ENCODE measurements at regions not wholly inside any gene's neighbourhood (a gene's known extent, or its start where the extent isn't known, plus 50 kb on each side); places are given as distances from the start of the nearest gene placed in this dataset.

DNA sequence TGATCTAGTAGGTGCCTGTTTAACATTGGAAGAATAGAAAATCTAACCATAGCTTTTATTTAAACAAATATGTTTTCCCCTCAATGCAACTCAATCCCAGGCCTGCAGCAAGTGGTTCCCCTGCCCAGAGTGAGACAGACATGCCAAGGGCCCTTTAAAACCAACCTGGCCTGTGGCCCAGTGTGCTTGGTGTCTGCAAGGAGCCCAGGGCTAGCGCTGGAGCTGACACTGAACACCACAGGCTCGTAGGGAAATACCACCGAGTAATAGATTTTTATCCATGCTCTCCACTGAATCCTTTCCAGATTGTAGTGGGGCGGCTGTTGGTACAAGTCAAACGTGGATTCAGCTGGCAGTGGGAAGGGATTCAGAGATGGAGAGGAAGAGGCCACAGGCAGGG, 95.6 kb upstream of the NRXN3 start:
- DNase-seq: peak; percentile 86

DNA sequence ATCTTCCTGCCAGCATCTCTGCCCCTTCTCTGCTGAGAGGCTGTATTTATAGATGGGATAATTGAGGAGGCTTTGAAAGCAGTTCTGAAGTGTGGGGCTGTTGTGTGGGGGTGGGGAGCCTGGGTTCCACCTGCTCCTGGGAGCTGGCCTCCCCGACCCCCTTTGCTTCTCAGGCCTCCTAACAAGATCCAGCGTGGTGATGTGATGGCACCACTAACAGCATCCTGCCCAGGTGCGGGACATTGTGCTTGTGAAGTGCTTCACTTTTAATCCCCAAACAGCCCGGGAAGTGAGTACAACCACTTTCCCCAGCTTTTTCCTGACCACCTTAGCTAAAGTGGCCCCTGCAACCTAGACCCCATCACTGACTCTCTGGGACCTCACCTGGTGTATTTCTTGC, 95.1 kb upstream of the NRXN3 start:
- no peak for DNase-seq

DNA sequence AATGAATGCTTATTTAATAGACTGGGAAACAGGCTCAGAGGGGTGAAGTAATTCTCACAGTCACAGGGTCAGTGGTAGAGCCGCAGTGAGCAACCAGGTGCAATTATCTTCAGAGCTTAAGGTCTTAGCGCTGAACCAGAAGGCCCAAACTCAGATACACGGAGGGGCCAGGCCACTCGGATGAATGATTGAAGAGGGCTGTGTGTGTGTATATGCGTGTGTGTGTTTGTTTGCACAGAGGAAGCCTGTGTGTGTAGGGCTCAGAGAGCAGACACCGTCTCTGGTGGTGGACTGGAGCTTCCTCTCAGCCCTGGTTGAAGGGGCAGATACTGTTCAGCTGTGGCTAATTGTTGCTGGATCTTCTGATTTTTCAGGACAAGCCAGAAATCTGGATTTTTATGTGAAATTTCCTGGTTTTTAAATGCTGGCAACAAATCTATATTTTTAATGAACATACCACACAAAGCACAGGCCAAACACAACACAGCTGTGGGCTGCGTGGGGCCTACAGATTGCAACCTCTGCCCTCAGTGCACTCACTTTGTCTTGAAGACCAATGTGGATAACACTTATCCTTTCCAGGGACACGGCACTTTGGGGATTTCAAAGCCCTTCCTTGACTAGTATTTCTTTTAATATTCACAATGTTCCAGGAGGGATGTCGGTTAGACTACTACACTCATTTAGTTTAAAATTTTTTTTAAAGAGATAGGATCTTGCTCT, 94.5 kb upstream of the NRXN3 start:
- no peak for DNase-seq

DNA sequence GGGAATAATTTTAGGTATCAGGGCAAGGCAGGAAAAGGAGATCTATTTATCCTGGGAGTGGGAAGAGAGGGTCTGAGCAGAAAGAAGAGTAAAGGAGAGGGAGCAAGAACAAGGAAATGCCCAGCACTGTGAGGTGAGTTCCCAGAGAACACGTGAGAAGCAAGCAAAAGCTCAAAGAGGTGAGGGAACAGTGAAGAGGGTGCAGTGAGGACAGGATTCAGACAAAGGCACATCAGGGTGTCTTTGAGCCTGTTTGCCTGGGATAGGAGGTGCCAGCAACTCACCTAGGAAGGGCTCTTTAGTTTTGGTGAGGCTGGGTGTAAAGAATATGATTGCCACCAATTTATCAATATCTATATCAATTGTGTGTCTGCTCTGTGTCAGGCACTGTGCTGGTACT, 88.9 kb upstream of the NRXN3 start:
- DNase-seq: no peak

DNA sequence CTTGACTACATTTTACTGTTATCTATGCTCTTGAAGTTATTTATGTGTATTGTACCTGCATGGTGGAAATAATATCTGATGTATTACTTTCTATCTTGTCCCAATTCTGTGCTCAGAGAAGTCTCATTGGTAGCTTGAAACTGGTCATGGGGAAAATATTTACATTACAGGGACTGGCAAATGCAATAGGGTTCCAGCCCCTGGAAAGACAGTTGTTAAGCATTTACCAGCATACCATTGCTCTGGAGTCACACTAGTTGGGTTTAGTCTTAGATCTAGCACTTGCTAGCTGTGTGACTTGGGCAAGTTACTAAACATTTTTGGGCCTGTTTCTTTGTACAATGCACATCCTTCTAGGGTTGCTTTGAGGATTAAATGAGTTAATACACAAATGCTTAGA, 86.3 kb upstream of the NRXN3 start:
- DNase-seq: no peak

DNA sequence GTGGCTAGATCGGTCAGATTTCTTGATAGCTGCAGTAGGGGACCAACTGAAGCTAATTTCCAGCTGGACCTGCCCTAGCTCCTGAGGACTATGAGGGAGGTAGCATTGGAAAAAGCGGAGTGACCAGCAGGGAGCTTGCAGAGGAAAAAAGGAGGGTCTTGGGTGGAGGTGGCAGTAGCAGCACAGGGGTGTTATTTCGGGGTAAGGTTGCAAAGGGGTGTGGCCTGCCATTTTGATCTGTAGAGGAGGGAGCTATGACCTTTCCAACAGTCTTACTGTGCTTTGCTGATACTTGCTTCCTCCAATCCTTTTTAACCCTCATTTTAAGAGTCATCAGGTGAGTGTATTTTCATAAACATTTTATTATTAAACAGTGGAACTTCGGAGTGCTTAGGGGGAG, 83.8 kb upstream of the NRXN3 start:
- no peak for DNase-seq

DNA sequence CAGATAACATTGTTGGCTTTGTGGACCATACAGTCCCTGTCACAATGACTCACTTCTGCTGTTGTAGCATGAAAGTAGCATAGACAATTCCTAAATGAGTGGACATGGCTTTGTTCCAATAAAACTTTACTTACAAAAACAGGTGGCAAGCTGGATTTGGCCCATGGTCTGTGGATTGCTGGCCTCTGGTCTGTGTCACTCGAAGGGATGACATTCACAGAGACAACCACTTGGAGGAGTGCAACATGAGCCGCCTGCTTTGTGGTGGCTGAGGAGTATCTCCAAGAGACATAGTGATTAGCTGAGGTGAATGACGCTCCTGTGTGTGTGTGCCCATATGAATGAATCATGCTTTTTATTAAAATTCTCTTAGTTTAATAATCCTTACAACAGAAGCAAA, 81.3 kb upstream of the NRXN3 start:
- no peak for DNase-seq

DNA sequence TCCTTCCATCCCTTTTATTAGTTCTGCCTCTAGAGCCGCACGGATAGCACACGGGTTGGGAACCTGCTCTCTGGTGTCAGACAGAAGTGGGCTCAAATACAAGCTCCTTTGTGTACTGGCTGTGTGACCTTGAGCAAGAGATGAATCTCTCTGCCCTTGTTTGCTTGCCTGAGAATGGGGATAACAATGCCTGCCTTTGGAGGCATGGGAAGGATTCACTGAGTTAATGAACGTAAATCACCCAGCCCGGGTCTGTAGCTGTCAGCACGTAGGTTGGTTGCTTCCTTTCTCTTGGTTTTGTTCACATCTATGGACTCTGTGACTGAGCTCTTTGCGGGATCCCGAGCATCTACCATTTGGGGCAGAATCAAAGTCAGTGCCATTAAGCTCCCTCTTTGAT, 79.3 kb upstream of the NRXN3 start:
- no peak for DNase-seq

DNA sequence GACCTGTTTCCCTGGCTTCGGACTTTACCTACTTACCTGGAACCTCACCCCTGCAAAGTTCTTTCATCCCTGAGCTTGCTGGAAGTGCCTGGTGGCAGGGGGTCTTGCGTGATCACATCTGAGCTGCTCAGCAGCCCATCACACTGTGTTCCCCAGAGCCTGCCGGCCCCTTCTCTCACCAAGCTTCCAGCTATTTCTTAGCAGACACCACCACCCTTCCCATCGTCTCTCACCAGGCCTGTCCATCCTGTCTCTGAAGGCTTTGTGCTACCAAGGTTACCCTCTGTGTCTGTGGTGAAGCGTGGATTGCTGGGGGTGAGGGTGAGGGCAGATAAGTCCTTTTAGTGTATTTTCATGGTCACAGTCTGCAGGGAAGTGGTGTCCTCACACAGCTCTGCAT, 78.8 kb upstream of the NRXN3 start:
- DNase-seq: no peak

DNA sequence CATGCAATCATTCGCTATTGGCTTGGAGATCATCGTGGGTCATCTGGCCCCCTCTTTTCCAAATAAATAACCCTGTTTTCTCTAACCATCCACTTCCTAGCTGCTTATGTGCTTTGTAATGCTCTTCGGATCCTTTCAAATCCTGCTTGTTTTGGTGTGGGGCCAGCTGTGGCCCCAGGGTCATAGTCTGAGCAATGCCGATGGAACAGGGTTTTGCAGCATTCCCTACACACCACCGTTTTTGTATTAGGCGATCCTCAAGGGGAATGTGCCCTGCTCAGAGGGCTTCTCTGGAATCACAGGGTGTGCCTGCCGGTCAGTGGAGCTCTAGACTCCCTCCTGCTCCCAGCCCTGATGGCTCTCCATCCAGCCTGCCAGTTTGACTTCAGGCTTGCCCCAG, 78.1 kb upstream of the NRXN3 start:
- no peak for DNase-seq

DNA sequence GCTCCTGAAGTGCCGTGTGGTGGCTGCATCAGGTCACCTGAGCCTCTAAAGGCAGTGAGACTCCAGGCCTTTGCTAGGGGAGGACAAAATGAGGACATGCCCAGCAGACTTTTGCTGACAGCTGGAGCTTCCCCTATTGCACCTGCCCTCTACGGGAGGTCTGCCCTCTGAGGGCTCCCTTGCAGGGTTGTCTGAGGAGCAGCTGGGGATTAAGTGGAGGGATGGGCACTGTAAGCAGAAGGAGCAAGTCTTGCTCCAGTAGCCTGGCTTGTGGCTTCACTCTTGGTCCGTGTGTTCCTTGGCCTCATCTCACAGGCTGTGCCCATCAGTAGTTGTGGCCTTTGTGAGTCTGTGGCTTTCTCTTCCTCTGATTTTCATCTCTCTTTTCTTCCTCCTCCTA, 66.9 kb upstream of the NRXN3 start:
- DNase-seq: peak; percentile 65

DNA sequence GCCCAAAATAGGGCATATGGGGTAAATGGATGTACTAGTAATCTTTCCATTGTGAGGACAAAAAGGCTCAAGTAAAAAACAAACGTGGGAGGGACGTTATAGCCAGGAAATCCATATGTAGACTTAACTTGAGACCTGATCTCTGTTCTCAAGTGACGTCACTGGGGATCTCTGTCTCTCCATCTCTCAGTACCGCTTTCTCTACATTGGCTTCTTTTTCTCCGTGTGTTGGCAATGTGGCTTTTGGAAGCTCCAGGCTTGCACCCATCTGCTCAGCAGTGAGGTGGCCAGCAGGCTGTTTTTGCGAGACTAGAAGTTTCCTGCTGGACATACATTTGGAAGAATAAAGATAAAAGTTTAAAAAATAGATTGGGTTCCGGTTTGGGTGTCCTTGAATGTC, 66.0 kb upstream of the NRXN3 start:
- no peak for DNase-seq

DNA sequence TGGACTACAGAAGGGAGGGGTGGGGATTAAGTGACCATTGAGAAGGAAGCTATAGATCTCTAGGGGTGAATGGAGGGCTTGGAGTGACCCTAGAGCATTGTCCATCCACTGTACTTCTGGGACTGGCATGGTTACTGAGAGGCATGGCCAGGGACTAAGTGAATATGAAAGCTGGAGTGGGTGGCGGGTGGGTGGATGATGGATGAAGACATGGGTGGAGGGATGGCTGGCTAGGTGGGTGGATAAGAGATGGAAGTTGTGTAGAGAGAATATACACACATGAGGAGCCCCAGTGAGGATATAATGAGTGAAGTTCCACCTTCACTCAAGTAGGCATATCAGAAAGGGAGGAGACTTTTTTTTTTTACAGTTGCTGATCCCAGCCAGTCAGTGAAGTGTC, 65.5 kb upstream of the NRXN3 start:
- DNase-seq: no peak

DNA sequence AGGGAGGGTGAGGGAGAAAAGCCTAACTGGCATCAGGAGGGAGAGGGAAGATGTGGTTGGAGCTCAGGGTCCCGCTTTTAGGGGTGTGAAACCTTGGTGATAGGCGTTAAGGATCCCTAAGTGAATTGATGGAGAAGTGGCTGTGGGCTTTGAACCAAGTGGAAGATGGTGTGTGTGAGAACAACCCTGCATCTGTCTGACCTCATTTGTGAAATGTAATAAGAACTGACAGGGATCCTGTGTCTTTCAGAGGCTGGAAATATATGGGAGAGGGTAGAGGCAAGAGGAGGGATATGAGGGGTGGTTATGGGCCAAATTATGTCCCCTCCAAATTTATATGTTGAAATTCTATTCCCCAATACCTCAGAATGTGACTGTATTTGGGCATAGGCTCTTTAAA, 63.8 kb upstream of the NRXN3 start:
- DNase-seq: no peak

DNA sequence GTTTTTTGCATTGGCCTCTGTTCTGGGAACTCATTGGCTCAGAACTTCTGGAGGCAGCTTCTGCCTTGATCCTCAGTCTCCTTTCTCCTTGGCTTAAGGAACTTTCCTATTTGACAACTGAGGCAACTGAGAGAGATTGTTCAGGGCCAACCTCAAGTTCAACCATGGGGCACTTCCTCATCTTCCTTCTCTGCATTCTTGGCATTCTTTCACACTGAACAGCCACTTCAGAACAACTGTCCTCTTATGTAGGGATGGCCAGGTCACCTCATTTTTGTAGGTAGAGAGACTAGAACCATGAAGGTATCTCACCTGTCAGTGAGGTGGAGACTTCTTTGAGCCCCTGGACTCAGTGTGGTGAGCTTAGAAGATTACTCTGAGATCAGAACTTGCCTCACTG, 63.0 kb upstream of the NRXN3 start:
- no peak for DNase-seq

DNA sequence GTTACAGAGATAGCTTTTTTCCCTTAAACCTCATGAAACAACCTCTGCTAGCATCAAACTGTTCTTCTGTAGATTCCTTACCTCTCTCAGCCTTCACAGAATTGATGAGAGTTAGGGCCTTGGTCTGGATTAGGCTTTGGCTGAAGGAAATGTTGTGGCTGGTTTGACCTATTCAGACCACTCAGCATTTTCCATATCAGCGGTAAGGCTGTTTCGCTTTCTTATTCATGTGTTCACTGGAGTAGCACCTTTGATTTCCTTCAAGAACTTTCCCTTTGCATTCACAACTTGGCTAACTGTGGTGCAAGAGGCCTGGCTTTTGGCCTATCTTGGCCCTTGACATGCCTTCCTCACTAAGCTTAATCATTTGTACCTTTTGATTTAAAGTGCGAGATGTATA, 50.7 kb upstream of the NRXN3 start:
- DNase-seq: no peak
